ENCODE measurements at regions not wholly inside any gene's neighbourhood (a gene's known extent, or its start where the extent isn't known, plus 50 kb on each side); places are given as distances from the start of the nearest gene placed in this dataset.
A peak's percentile ranks its signal among the peaks of the same experiment; 100 is the strongest.

GRCh38 chr6:125415913-125416312, 114.1 kb upstream of the HDDC2 start:
- Mint-ChIP-seq H3K4me1 (peaks cover 5% of the 10 kb centered on the region), H3K36me3 (ENCODE audit: low read depth) (peaks cover 11% of the 10 kb centered on the region), H3K9me3 (peaks cover 18% of the 10 kb centered on the region), H3K27ac (no peak overlapping the region), H3K4me3 (no peak overlapping the region), H3K27me3 (ENCODE audit: insufficient read depth, low read depth, poor library complexity) (peaks cover 3% of the 10 kb centered on the region)
- Histone ChIP-seq H3K27ac (ENCODE audit: low read depth) (no peak overlapping the region), H3K36me3 (ENCODE audit: insufficient read depth) (peaks cover 2% of the 10 kb centered on the region; the same call in 1 of the 2 replicates), H3K79me2 (replicated peaks; ENCODE audit: insufficient read depth) (no peaks in the 10 kb centered on the region), H3K4me3 (no peak overlapping the region), H3K4me2 (no peak overlapping the region), H3K27me3 (ENCODE audit: insufficient read depth) (no peaks in the 10 kb centered on the region), H3F3A (replicated peaks; ENCODE audit: low read depth) (no peaks in the 10 kb centered on the region), H4K20me1 (replicated peaks; ENCODE audit: insufficient read depth) (no peaks in the 10 kb centered on the region), H3K9me2 (ENCODE audit: insufficient read depth) (peaks cover 6% of the 10 kb centered on the region), H3K4me1 (ENCODE audit: insufficient read depth) (peaks cover 5% of the 10 kb centered on the region), H2AFZ (no peak overlapping the region)
- TF ChIP-seq POLR2AphosphoS5 (IDR thresholded peaks at IDR 0.05; ENCODE audit: low read depth) = no peak
- ATAC-seq (no peak), DNase-seq (ENCODE audit: low spot score) (no peak)

- peak overlapping the region; percentile 37 for H3K4me3 Mint-ChIP-seq
- peak overlapping the region; percentile 49; the same call in 1 of the 2 replicates for H2AFZ ChIP-seq
These were observed 120.1 kb upstream of the HDDC2 start for GRCh38 chr6:125421836-125422235.

More at GRCh38 chr6:125421836-125422235, 120.1 kb upstream of the HDDC2 start:
- Histone ChIP-seq H3K9me2 (ENCODE audit: insufficient read depth) (no peaks in the 10 kb centered on the region), H3K79me2 (replicated peaks; ENCODE audit: insufficient read depth) (no peaks in the 10 kb centered on the region), H4K20me1 (replicated peaks; ENCODE audit: insufficient read depth) (no peaks in the 10 kb centered on the region), H3K36me3 (ENCODE audit: insufficient read depth) (no peaks in the 10 kb centered on the region), H3K4me2 (peak overlapping the region; percentile 42), H3K27me3 (ENCODE audit: insufficient read depth) (no peaks in the 10 kb centered on the region), H3K4me3 (peak overlapping the region; percentile 15; the same call in 1 of the 2 replicates), H3K4me1 (ENCODE audit: insufficient read depth) (peaks cover 25% of the 10 kb centered on the region), H3K27ac (ENCODE audit: low read depth) (peak overlapping the region; percentile 60), H3F3A (replicated peaks; ENCODE audit: low read depth) (peaks cover 4% of the 10 kb centered on the region; the same call in 1 of the 2 replicates)
- Mint-ChIP-seq H3K4me1 (peaks cover 25% of the 10 kb centered on the region), H3K36me3 (ENCODE audit: low read depth) (0 out of 3 replicates have a peak, but pooled peaks cover 3% of the 10 kb centered on the region), H3K27me3 (ENCODE audit: insufficient read depth, low read depth, poor library complexity) (peaks cover 8% of the 10 kb centered on the region), H3K9me3 (no peaks in the 10 kb centered on the region; the same call in 2 of the 3 replicates), H3K27ac (peak overlapping the region; percentile 82)
- ATAC-seq (peak; percentile 99), DNase-seq (ENCODE audit: low spot score) (peak; percentile 81)
- TF ChIP-seq POLR2AphosphoS5 (IDR thresholded peaks at IDR 0.05; ENCODE audit: low read depth) (0 out of 2 replicates have a peak, but pooled peaks have one; percentile 29), EZH2 (IDR thresholded peaks at IDR 0.05; ENCODE audit: low read depth, unreplicated experiment) (no peak), CREB1 (CRISPR knock-in tag; IDR thresholded peaks at IDR 0.05; ENCODE audit: low read depth) (peak; percentile 60; the same call in 1 of the 2 replicates), ZNF462 (CRISPR knock-in tag; IDR thresholded peaks at IDR 0.05) (0 out of 2 replicates have a peak, but pooled peaks have one; percentile 49), CTCF (conservative IDR thresholded peaks at IDR 0.05; ENCODE audit: low read depth in 2 of 2) (no peak)

All from GM23338 (cell line).